Germinal center (tissue), 1 donor: ENCODE measurements at regions not wholly inside any gene's neighbourhood (a gene's known extent, or its start where the extent isn't known, plus 50 kb on each side); places are given as distances from the start of the nearest gene placed in this dataset.
A peak's percentile ranks its signal among the peaks of the same experiment; 100 is the strongest.
"Not testable (repeated sequence)": the region's sequence is repeated elsewhere in the genome, so short reads cannot be mapped to it uniquely, and the experiment has no call there.

Source experiments
- DNase-seq: peaks from one replicate; pipeline ENCODE4 v3.0.0; 2012; ENCODE audit warnings: mixed read lengths, low spot score

GRCh38 chr12:31906557-31907301, 52.5 kb upstream of the RESF1 start:
- DNase-seq = peak; percentile 34

DNA sequence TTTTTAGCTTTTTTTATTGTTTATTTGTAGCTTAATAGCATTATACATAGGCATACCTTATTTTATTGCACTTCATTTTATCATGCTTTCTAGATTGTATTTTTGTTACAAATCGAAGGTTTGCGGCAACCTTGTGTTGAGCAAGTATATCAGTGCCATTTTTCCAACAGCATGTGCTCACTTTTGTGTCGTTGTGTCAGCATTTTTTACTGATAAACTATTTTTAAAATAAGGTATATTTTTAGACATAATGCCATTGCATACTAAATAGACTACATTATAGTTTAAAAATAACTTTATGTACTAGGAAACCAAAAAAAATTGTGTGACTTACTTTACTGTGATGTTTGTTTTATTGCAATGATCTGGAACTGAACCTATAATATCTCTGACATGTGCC, 56.2 kb upstream of the RESF1 start:
- DNase-seq = no peak

DNA sequence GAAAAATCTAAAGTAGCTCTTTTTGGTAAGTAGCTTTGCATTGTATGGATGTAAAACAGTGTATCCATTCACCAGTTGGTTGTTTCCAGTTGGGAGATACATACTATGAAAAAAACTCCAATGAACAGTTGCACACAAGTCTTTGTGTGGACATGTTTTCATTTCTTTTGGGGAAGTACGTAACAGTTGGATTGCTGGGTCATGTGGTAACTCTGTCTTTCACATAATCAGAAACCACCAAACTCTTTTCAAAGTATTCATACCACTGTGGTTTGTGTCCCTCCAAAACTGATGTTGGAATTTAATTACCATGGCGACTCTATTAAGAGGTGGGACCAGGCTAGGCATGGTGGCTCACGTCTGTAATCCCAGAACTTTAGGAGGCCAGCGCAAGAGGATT, 58.9 kb upstream of the RESF1 start:
- no peak for DNase-seq

GRCh38 chr12:31899109-31899508, 60.1 kb upstream of the RESF1 start:
- DNase-seq = no peak

DNA sequence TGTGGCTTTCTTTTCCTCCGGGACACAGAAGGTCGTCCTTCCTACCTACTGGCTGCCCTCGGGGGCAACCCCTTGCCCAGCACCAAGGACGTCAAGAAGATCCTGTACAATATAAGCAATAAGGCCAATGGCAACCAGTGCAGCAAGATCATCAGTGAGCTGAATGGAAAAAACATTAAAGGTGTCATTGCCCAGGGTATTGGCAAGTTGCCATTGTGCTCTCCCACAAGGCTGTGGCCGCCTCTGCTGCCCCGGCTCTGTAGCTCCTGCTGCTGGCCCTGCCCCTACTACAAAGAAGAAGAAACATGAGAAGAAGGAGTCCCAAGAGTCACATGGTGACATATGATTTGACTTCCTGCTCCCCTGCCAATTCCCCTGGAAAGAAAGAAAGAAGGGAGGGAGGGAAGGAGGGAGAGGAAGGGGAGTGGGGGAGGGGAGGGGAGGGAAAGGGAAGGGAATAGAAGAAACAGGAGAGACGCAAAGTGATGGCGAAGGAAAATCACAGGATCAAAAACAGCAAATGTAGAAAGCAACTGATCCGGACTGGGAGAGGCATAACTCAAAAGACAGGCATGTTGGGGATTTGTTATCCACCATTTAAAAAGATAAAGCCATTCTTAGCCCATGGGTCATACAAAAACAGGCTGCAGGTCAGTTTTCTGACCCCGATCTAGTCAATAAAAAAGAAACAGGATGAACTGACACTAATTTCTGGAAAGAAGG, 61.3 kb upstream of the RESF1 start:
- peak; percentile 31 for DNase-seq

DNA sequence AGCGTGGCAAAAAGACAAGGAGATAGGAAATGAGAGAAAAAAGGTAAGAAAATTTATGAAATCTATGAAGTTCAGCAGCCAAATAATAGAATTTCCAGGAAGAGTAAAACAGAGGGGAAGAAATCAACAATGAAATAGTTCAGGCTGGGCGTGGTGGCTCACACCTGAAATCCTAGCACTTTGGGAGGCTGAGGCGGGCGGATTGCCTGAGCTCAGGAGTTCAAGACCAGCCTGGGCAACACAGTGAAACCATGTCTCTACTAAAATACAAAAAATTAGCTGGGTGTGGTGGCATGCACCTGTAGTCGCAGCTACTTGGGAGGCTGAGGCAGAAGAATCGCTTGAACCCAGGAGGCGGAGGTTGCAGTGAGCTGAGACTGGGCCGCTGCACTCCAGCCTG, 62.1 kb upstream of the RESF1 start:
- DNase-seq = not testable (repeated sequence)

- DNase-seq = peak; percentile 91
These were observed 62.6 kb upstream of the RESF1 start for GRCh38 chr12:31896514-31897039.

DNA sequence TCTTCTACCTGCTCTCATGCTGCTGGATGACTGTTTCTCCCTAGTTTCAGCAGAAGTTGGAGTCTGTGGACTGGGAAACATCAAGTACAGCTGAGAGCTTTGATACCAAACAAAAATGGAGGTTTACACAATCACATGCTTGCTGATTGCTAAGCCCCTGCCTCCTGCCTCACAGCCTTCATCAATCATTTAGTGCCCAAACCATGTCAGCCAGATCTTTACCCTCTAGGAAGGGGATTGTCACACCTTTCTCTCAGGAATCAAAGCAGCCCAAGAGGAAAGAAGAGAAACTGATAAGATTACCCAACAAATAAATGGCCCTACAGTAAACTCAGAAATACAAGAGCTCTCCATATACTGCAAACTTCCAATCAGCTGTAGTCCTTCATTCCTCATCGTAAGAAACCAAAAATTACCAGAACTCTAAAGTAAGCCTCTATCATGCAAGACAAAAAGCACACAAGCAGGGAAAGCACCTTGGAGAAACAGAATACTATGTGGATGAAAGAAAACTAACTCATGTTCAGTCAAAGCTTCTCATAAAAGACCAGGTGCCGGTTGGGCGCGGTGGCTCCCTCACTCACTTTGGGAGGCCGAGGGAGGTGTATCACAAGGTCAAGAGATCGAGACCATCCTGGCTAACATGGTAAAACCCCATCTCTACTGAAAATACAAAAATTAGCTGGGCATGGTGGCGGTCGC, 63.6 kb upstream of the RESF1 start:
- no peak for DNase-seq

GRCh38 chr12:31890295-31891285, 68.6 kb upstream of the RESF1 start:
- DNase-seq = no peak

DNA sequence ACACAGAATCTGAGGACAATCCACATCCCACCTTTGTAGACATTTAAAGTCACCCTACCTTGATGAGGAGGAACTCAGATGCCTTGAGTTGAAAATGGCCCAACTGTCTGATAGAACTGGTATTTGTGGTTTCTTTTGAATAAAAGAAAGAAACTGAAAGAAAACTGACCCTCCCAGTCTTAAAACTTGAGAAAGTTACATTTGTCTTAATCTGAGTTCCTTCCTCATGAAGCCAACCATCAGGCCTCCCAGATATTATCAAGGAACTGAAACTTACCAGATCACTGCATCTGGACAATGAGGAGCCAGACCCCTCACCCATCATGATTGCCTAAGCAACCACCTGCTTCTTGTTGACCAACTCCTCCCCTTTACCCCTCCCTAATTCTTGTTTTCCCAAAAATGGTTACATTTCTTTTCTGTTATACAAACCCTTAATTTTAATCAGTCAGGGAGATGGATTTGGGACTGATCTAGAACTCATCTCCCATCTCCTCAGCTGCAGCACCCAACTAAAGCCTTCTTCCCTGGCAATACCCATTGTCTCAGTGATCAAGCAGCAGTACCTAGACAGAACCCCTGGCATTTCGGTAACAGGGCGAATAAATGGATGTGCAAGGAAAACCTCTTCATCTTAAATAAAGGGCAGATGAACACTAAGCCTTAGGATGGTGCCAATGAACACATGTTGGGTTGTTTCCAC, 72.0 kb upstream of the RESF1 start:
- DNase-seq = no peak

- not testable (repeated sequence) for DNase-seq
These were observed 76.5 kb upstream of the RESF1 start for GRCh38 chr12:31882682-31883081.

DNA sequence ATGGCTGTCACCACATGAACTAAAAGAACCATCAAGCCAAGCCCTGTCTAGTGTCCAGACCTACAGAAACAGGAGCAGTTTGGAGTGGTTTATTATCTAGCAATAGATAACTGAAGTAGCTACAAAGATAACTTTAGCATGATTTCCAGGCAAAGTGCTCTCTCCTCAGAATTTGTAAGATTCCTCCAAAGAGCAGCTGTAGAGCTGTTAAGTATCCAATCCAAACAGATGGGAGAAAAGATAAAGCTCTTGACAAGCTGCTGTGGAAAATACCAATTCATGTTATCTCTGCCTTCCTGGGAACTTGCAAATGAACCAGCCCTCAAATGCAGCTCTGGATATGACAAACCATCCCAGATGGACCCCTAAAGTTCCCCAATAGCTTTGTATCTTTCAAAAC, 78.9 kb upstream of the RESF1 start:
- DNase-seq = no peak

DNA sequence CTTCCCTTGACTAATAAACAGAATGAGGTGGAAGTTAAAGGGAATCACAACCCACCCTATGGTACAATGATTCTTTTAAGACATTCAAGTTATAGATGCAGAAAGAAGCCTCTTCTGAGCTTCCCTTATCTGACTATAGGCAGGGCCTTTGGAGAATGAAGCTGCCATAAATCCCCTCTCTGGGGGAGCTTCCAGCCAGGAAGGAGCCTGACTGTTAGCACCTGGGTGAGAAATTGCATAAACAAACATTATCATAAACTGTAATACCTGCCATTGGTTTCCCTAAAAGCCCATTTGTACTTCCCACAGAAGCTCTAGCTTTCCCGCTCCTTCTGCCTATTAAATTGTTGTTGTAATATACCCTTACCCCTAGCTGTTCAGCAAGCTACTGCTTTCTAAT, 81.3 kb upstream of the RESF1 start:
- no peak for DNase-seq

DNA sequence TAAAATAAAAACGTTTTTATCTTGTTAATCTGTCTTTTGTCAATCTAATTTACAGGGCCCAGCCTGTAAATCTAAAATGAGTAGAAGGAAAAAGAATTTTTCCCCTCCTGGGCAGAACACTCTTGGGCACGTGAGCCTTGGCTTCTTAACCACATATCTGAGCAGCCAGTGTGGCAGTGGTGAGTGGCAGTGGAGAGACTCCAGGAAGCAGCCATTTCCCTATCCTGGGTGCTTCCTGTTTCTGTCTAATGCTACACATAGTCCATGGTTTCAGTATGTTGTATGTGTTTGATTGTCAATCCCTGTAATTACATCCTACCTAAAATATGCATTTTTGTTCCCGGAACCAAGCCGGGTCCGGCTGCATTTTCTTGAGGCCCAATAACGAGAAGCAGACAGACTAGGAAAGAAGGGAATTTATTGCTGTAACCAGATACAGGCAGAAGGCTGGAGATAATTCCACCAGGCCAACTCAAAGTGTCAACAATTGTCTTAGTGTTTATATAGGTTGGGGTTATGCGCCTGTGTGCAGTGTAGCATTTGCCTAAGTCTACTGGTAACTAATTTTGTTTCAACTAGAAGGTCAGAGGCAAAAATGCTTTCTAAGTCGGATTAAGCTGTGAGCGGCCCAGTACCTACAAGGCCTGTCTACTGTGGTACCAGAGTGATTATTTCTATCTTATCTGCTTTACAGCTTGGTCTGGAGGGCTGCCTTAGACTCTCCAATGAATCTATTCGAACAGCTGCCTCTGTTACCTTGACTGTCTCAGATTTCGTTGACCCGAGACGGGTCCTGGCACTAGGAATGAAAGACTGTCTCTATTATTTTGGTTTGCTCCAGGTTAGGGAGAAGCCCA, 82.4 kb upstream of the RESF1 start:
- peak; percentile 56 for DNase-seq

- no peak for DNase-seq
These were observed 83.6 kb upstream of the RESF1 start for GRCh38 chr12:31875609-31875964.

- peak; percentile 67 for DNase-seq
These were observed 84.1 kb upstream of the RESF1 start for GRCh38 chr12:31874961-31875608.

GRCh38 chr12:31872831-31873604, 86.2 kb upstream of the RESF1 start:
- DNase-seq = no peak

- no peak for DNase-seq
These were observed 89.2 kb upstream of the RESF1 start for GRCh38 chr12:31869972-31870371.

DNA sequence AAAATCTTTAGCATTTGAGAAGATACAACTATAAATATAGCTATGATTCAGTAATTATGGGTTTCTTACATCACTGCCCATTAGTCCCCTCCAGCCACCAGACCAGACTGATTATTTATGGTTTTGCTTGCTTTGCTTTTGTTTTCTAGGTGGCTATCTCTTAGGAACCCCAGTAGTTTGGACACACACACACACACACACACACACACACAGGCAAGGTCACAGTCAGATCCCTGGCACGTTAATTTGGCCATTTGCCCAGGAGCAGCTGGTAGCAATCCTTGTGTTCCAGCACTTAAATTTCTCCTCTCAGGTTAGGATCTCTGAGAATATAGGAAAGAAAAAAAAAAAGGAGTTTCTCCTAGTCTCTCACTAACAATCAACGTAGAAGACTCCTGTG, 90.2 kb upstream of the RESF1 start:
- no peak for DNase-seq
